Neural crest cell (in vitro differentiated cells): ENCODE measurements at regions not wholly inside any gene's neighbourhood (a gene's known extent, or its start where the extent isn't known, plus 50 kb on each side); places are given as distances from the start of the nearest gene placed in this dataset.

Experiments used
- DNase-seq: peaks from one replicate; pipeline ENCODE4 v3.0.0; 2021; ENCODE audit warnings: low read depth, mixed read lengths, low spot score
- H3K27ac Mint-ChIP-seq: one replicate; pipeline ENCODE4 v1.8.0; 2021; ENCODE audit warnings: mild to moderate bottlenecking, mixed read lengths; ENCODE audit not compliant: unreplicated experiment
- H3K27me3 Mint-ChIP-seq: 2 replicates; pipeline ENCODE4 v1.8.0; 2021; ENCODE audit warnings: low read depth, mild to moderate bottlenecking, mixed read lengths
- H3K36me3 Mint-ChIP-seq: 2 replicates; pipeline ENCODE4 v1.8.0; 2021; ENCODE audit warnings: low read depth, mild to moderate bottlenecking, mixed read lengths
- H3K4me1 Mint-ChIP-seq: 2 replicates; pipeline ENCODE4 v1.8.0; 2021; ENCODE audit warnings: mixed read lengths
- H3K4me3 Mint-ChIP-seq: one replicate; pipeline ENCODE4 v1.8.0; 2021; ENCODE audit warnings: mild to moderate bottlenecking, mixed read lengths
- H3K9me3 Mint-ChIP-seq: 2 replicates; pipeline ENCODE4 v1.8.0; 2021; ENCODE audit warnings: mixed read lengths
- TF ChIP-seq, protein P1 (sequence below): fragments of 200-600 bp; sonication (generic); conservative IDR thresholded peaks from 2 replicates; pipeline ENCODE4 v1.5.0; 2021; ENCODE audit warnings: antibody characterized with exemption, mild to moderate bottlenecking

GRCh38 chr7:93014410-93014809 lies 103.4 kb downstream of the SAMD9 start:
- no peak overlapping the region for H3K27ac Mint-ChIP-seq
- TF ChIP-seq, protein P1, sequence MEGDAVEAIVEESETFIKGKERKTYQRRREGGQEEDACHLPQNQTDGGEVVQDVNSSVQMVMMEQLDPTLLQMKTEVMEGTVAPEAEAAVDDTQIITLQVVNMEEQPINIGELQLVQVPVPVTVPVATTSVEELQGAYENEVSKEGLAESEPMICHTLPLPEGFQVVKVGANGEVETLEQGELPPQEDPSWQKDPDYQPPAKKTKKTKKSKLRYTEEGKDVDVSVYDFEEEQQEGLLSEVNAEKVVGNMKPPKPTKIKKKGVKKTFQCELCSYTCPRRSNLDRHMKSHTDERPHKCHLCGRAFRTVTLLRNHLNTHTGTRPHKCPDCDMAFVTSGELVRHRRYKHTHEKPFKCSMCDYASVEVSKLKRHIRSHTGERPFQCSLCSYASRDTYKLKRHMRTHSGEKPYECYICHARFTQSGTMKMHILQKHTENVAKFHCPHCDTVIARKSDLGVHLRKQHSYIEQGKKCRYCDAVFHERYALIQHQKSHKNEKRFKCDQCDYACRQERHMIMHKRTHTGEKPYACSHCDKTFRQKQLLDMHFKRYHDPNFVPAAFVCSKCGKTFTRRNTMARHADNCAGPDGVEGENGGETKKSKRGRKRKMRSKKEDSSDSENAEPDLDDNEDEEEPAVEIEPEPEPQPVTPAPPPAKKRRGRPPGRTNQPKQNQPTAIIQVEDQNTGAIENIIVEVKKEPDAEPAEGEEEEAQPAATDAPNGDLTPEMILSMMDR, result no peak
- DNase-seq, result no peak
- H3K4me3 Mint-ChIP-seq, result no peak overlapping the region
- no peaks in the 10 kb centered on the region for H3K36me3 Mint-ChIP-seq
- no peaks in the 10 kb centered on the region for H3K9me3 Mint-ChIP-seq
- peaks cover 4% of the 10 kb centered on the region for H3K27me3 Mint-ChIP-seq
- H3K4me1 Mint-ChIP-seq, result peaks cover 31% of the 10 kb centered on the region

DNA sequence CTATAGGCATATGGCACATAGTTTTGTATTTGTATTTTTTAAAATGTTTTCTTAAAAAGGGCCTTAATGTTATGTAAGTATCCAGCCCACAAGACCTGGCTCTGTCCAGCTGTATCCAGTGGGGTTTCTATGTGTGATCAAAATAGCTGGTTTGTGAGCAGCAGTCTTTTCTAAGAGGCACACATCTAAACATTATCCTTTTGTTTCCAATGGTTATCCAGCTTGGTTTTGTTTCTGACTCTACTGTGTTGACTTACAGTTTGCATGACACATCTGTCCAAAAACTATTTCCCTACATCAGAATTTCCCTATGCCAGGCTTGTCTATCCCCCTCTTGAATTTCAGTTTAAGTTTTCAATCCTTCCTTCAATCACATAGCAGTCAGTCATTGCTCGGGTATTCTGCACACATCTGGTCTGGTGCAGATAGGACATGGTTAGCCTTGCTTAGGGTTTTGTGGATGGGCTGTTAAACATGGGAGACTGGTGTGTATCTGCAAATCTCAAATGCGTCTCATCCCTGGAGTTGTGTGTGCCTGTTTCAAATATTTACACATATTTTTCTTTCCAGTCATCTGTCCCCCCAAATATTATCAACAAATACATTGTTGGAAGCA lies 104.2 kb downstream of the SAMD9 start:
- DNase-seq, result no peak
- Mint-ChIP-seq H3K9me3 (no peaks in the 10 kb centered on the region), H3K27me3 (peaks cover 10% of the 10 kb centered on the region), H3K36me3 (no peaks in the 10 kb centered on the region), H3K27ac (no peak overlapping the region), H3K4me3 (no peak overlapping the region), H3K4me1 (peaks cover 36% of the 10 kb centered on the region)
- TF ChIP-seq, protein P1, result no peak

DNA sequence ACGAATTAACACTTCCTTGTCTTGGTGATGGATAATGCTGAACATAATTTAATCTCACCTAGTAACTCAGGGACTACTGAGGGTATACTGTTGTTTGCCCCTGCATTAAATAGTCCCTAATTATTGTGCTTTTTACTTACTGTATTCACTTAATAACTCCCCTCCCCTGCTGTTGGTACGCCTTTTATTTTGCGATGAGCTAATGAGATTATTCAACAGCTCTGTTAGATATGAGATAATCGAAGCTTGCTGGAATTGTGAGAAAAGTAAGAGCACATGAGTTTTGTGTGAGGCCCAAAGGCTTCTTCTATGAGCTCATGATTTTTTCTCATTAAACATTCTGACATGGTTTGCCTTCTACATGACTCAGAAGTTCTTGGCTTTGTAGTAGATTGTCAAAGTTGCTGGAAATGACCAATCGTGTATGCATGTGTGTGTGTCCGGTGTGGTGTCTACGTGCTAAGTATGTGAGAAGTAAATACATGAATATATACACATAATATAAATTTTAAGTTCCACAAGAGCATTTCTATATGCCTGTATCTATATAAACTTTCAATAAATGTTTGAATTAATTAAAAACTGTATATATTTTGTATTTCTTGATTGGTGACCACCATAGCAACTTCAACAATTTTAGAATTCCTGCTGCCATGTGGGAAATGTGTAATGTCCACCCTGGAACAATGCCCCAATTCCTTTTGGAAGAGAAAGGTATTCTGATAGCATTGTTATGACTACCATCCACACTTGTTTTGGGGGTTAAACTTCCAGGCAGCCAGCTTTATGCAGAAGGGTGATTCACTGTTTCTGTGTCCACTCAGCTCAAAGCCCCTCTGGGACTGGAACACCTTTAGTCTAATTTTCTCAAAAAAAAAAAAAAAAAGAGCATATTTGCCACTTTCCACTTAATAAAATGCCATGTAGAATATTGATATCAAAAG lies 106.2 kb downstream of the SAMD9 start:
- Mint-ChIP-seq H3K4me3 (no peak overlapping the region), H3K9me3 (no peaks in the 10 kb centered on the region), H3K36me3 (no peaks in the 10 kb centered on the region), H3K4me1 (peaks cover 28% of the 10 kb centered on the region), H3K27me3 (peaks cover 10% of the 10 kb centered on the region), H3K27ac (no peak overlapping the region)
- TF ChIP-seq, protein P1, result no peak
- no peak for DNase-seq

DNA sequence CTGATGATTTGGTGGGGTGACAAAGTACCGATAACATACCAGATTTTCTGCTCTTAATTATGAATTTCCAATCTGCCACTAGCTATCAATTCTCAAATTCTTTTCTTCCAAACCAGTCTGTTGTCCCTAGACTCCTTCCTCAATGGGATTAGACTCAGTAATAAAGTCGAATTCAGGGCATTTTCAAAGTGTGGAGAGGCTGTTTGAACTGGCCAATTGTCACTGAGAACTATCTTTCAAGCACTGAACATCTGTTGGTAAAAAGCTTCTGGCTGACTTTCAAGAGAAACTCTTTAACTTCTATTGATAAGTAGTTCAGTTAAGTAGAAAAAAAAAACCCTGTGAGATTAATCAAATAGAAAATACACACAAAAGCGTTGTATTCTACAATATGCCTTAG lies 108.9 kb downstream of the SAMD9 start:
- TF ChIP-seq, protein P1, result no peak
- Mint-ChIP-seq H3K4me3 (no peak overlapping the region), H3K27me3 (peaks cover 15% of the 10 kb centered on the region), H3K9me3 (peaks cover 2% of the 10 kb centered on the region), H3K4me1 (peaks cover 4% of the 10 kb centered on the region), H3K36me3 (no peaks in the 10 kb centered on the region), H3K27ac (no peak overlapping the region)
- no peak for DNase-seq

DNA sequence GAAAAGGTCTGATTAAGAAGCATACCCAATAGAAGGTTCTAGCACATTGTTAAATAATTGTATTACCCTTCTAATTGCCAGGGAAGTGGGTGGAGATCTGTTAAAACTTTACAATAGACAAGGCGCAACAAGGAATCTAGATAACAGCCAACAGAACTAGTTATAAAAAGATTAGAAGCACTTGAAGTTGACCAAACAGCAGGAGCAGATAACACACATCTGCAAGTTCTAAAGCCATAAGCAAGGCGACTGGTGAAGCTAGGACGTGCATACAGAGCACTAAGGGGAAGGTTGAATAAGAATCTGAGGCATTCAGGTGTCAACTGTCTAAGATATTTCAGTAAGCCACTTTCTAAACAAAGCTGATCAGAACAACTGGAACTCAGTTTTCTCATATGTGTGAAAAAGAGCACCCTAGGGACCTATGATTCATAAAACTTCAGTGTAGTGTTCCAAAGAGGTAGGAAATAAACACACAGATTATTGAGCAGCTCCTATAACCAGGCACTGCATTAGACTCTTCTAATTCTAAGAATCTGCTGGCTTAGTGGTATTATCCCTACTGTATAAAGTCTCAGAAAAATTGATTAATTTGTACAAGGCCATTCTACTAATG lies 111.2 kb downstream of the SAMD9 start:
- Mint-ChIP-seq H3K27ac (no peak overlapping the region), H3K4me3 (no peak overlapping the region), H3K27me3 (peaks cover 17% of the 10 kb centered on the region), H3K36me3 (no peaks in the 10 kb centered on the region), H3K4me1 (peaks cover 4% of the 10 kb centered on the region), H3K9me3 (peaks cover 3% of the 10 kb centered on the region)
- TF ChIP-seq, protein P1, result no peak
- DNase-seq, result no peak
